ENCODE measurements at regions not wholly inside any gene's neighbourhood (a gene's known extent, or its start where the extent isn't known, plus 50 kb on each side); places are given as distances from the start of the nearest gene placed in this dataset.

DNA sequence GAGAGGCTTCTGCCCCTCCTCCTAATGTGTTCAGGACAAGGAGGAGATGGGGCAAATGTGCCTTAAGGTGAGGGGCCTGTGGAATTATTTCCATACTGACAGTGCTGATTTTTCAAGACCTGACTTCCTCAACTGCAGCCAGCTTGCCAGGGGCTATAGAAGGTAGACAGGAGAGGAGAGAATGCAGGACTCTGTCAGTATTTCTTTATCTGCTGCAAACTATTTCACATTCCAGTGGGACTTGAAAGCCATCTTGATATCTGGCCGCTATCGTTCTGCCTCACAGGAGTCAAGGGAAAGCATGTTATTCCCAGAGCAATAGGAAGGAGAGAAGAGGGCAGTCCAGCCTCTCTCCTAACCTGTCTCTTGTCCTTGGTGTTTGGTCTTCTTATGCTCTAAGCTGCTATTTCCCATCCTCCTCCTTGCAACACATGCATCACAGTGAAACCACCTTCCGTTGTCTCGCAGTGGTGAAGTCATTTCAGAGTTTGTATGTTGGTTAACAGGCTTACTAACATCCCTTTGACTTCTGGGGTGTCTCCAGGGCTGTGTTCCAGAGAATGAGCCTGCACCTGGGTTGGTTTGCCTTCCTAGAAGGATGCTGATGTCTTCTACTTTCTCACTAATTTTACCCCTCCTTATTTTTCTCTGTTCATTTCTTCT is 95.1 kb upstream of the MRPS22 start:
- TF ChIP-seq, protein P1, sequence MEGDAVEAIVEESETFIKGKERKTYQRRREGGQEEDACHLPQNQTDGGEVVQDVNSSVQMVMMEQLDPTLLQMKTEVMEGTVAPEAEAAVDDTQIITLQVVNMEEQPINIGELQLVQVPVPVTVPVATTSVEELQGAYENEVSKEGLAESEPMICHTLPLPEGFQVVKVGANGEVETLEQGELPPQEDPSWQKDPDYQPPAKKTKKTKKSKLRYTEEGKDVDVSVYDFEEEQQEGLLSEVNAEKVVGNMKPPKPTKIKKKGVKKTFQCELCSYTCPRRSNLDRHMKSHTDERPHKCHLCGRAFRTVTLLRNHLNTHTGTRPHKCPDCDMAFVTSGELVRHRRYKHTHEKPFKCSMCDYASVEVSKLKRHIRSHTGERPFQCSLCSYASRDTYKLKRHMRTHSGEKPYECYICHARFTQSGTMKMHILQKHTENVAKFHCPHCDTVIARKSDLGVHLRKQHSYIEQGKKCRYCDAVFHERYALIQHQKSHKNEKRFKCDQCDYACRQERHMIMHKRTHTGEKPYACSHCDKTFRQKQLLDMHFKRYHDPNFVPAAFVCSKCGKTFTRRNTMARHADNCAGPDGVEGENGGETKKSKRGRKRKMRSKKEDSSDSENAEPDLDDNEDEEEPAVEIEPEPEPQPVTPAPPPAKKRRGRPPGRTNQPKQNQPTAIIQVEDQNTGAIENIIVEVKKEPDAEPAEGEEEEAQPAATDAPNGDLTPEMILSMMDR (conservative IDR thresholded peaks at IDR 0.05; ENCODE audit: control insufficient read depth, insufficient read depth, low read depth, low read length), result no peak
- no peak for DNase-seq (ENCODE audit: low read depth)
- no peak overlapping the region for H3K4me3 ChIP-seq (ENCODE audit: control insufficient read depth, low read depth, low read length)

DNA sequence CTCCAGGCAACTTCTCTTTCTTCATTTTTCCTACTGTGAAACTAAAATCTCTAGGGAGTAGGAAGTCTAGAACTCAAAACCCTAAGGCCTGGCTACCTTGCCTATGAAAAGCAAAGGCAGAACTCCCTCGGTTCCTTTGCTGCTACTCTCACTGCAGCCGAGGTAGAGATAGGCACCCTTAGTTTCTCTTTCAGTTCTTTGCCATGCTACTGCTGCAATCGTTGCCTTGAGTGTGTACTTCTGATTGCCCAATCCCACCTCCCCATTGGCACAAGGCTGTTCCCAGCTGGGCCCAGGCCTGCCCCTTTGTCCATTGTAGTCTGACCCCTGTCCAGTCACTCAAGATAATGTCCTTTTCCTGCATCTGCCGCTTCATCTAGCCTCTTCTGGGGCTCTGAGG is 92.3 kb upstream of the MRPS22 start:
- no peak for DNase-seq (ENCODE audit: low read depth)
- TF ChIP-seq, protein P1 (conservative IDR thresholded peaks at IDR 0.05; ENCODE audit: control insufficient read depth, insufficient read depth, low read depth, low read length), result no peak
- no peak overlapping the region for H3K4me3 ChIP-seq (ENCODE audit: control insufficient read depth, low read depth, low read length)

DNA sequence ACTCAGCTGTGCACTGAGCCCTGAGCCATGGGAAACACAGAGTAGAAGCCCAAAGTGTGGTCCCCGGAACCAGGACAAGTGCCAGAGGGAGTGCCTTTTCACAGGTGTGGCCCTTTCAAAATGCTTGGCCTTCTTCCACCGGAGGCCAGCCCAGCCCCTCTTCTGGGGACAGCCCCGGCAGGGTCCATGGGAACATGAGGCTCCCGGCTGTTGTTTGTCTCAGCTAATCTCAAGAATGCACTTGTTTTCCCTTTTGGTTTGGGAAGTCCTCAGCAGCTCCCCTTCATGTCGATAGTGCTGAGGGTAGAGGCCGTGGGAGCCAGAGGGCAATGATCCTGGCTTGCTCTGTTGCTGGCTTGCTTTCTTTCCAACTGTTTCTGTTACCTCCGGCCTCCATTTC is 91.1 kb upstream of the MRPS22 start:
- H3K4me3 ChIP-seq (ENCODE audit: control insufficient read depth, low read depth, low read length), result no peak overlapping the region
- TF ChIP-seq, protein P1 (conservative IDR thresholded peaks at IDR 0.05; ENCODE audit: control insufficient read depth, insufficient read depth, low read depth, low read length), result no peak
- DNase-seq (ENCODE audit: low read depth), result no peak

- no peak for DNase-seq (ENCODE audit: low read depth)
- TF ChIP-seq, protein P1 (conservative IDR thresholded peaks at IDR 0.05; ENCODE audit: control insufficient read depth, insufficient read depth, low read depth, low read length), result no peak
- H3K4me3 ChIP-seq (ENCODE audit: control insufficient read depth, low read depth, low read length), result no peak overlapping the region
These were observed 85.5 kb upstream of the MRPS22 start for GRCh38 chr3:139258276-139258675.

DNA sequence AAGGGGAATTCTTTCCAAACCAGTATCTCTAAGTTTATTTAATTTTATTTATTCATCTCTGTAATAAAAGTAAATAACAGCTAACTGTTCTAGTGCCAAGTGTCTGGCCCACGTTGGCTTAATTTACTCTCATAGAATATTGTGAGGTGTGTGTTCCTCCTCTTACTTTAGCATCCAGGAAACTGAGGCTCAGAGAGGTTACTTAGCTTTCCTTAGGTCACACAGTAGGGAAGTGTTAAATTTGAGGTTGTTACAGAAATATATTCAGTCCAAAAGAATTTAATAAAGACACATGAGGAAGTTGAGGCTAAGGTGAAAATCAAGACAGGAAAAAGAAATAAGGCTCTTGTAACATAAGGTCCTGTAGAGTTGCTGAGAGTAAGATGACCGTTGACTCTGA is 84.4 kb upstream of the MRPS22 start:
- no peak for DNase-seq (ENCODE audit: low read depth)
- TF ChIP-seq, protein P1 (conservative IDR thresholded peaks at IDR 0.05; ENCODE audit: control insufficient read depth, insufficient read depth, low read depth, low read length), result no peak
- H3K4me3 ChIP-seq (ENCODE audit: control insufficient read depth, low read depth, low read length), result no peak overlapping the region

- DNase-seq (ENCODE audit: low read depth), result no peak
- H3K4me3 ChIP-seq (ENCODE audit: control insufficient read depth, low read depth, low read length), result no peak overlapping the region
- TF ChIP-seq, protein P1 (conservative IDR thresholded peaks at IDR 0.05; ENCODE audit: control insufficient read depth, insufficient read depth, low read depth, low read length), result no peak
These were observed 83.8 kb upstream of the MRPS22 start for GRCh38 chr3:139260041-139260486.
